HepG2 (cell line): ENCODE measurements at regions not wholly inside any gene's neighbourhood (a gene's known extent, or its start where the extent isn't known, plus 50 kb on each side); places are given as distances from the start of the nearest gene placed in this dataset.

Experiments used
- ATAC-seq: fragments of 200-7000 bp; cut with Tn5 transposase; 3 replicates; pipeline ENCODE4 v1.9.1; 2020; ENCODE audit warnings: mild to moderate bottlenecking, moderate library complexity
- BruUV-seq: library from RNA; stranded (reverse); fragments of 400-500 nt; replicated peaks from 2 replicates; lab custom pipeline; 2021; lab: Mats Ljungman, UMichigan
- CTCF ChIA-PET: fragments of 300-600 bp; formaldehyde crosslinking; extraction: SDS; loops from one replicate; lab custom pipeline; 2021; ENCODE audit warnings: low total read pairs, inconsistent platforms, low intra/inter-chr PET ratio; lab: Yijun Ruan, JAX
- POLR2A ChIA-PET: fragments of 350-600 bp; sonication (Branson Sonifier 250); formaldehyde crosslinking; loops from one replicate; lab custom pipeline; 2020; ENCODE audit warnings: antibody characterized with exemption, inconsistent platforms; lab: Yijun Ruan, JAX
- DNase-seq: peaks from one replicate; pipeline ENCODE4 v3.0.0-alpha.2; 2015; ENCODE audit warnings: low spot score
- FAIRE-seq: peaks from 3 replicates; lab custom pipeline; 2011; peaks lifted over from hg19 to GRCh38; lab: Jason Lieb, UNC
- H2AFZ ChIP-seq: one replicate; pipeline ENCODE4 v1.6.1; 2011; ENCODE audit warnings: low read length, inconsistent platforms
- H3K27ac ChIP-seq: fragments of 300-600 bp; 3 replicates; pipeline ENCODE4 v1.8.0; 2011; ENCODE audit warnings: mixed run types, mild to moderate bottlenecking, mixed read lengths, low read length, inconsistent platforms; ENCODE audit not compliant: insufficient read depth; ENCODE audit errors: extremely low read length
- H3K27me3 ChIP-seq, 2 experiments: fragments of 200-600 bp in 1 of 2; 2 replicates in 1 of 2; 3 replicates in 1 of 2; pipeline versions ENCODE4 v1.6.0 to v1.8.0; 2011; ENCODE audit warnings: low read length in 2 of 2, mild to moderate bottlenecking in 2 of 2, moderate library complexity in 2 of 2, inconsistent platforms in 1 of 2; ENCODE audit not compliant: insufficient read depth in 2 of 2, control insufficient read depth in 1 of 2
- H3K36me3 ChIP-seq, 2 experiments: fragments of 200-600 bp in 1 of 2; replicated peaks in 1 of 2; 2 replicates in 1 of 2; 3 replicates in 1 of 2; pipeline versions ENCODE4 v1.5.1 to v1.8.0; 2011; ENCODE audit warnings: low read length in 2 of 2, inconsistent platforms in 1 of 2; ENCODE audit not compliant: insufficient read depth in 2 of 2, control insufficient read depth in 1 of 2
- H3K4me1 ChIP-seq: 2 replicates; pipeline ENCODE4 v1.5.1; 2012; ENCODE audit warnings: low read length, inconsistent platforms; ENCODE audit not compliant: insufficient read depth
- H3K4me2 ChIP-seq: 2 replicates; pipeline ENCODE4 v1.6.0; 2011; ENCODE audit warnings: low read depth, low read length, inconsistent platforms
- H3K4me3 ChIP-seq, 3 experiments: fragments of 200-600 bp in 1 of 3; sonication (generic), shearing (Covaris generic) in 1 of 3; replicated peaks in 1 of 3; 2 replicates each; pipeline ENCODE4 v1.5.1; 2011 to 2016; ENCODE audit warnings: low read length in 3 of 3, inconsistent platforms in 2 of 3, low read depth in 2 of 3, mild to moderate bottlenecking in 2 of 3, control low read depth in 1 of 3, mixed read lengths in 1 of 3; ENCODE audit not compliant: insufficient read depth in 1 of 3
- H3K79me2 ChIP-seq: one replicate; pipeline ENCODE4 v1.6.1; 2011; ENCODE audit warnings: low read length, inconsistent platforms; ENCODE audit not compliant: insufficient read depth
- H3K9ac ChIP-seq: 2 replicates; pipeline ENCODE4 v1.6.0; 2011; ENCODE audit warnings: mild to moderate bottlenecking, low read depth, low read length, inconsistent platforms; ENCODE audit not compliant: insufficient read depth
- H3K9me3 ChIP-seq: 2 replicates; pipeline ENCODE4 v1.5.1; 2012; ENCODE audit warnings: mild to moderate bottlenecking, low read length
- H4K20me1 ChIP-seq: 2 replicates; pipeline ENCODE4 v1.6.0; 2011; ENCODE audit warnings: inconsistent platforms, mild to moderate bottlenecking, low read length, moderate library complexity; ENCODE audit not compliant: insufficient read depth
- ADNP ChIP-seq: sonication (generic); formaldehyde crosslinking; IDR thresholded peaks from 2 replicates; pipeline ENCODE4 v1.4.0; 2020; ENCODE audit warnings: missing genetic modification reagents
- CENPX ChIP-seq: sonication (generic); formaldehyde crosslinking; IDR thresholded peaks from 2 replicates; pipeline ENCODE4 v1.9.0; 2021; ENCODE audit warnings: mild to moderate bottlenecking, missing genetic modification reagents, moderate library complexity
- CHD2 ChIP-seq: IDR thresholded peaks from 2 replicates; pipeline ENCODE4 v1.6.1; 2011; ENCODE audit warnings: low read depth, low read length, improper control_type of control experiment
- DDIT3 ChIP-seq: sonication (generic); formaldehyde crosslinking; IDR thresholded peaks from 2 replicates; pipeline ENCODE4 v1.4.0; 2020; ENCODE audit warnings: mild to moderate bottlenecking, missing genetic modification reagents
- GPBP1L1 ChIP-seq: sonication (generic); formaldehyde crosslinking; IDR thresholded peaks from 2 replicates; pipeline ENCODE4 v1.5.0; 2020; ENCODE audit warnings: mild to moderate bottlenecking, missing genetic modification reagents
- HIVEP1 ChIP-seq: sonication (generic); formaldehyde crosslinking; IDR thresholded peaks from 2 replicates; pipeline ENCODE4 v1.4.0; 2020; ENCODE audit warnings: mild to moderate bottlenecking, missing genetic modification reagents
- HMG20B ChIP-seq: conservative IDR thresholded peaks from 2 replicates; pipeline ENCODE4 v1.6.1; 2016; ENCODE audit warnings: missing genetic modification reagents, missing compliant biosample characterization
- HNF4G ChIP-seq, 2 experiments: sonication (generic) in 1 of 2; formaldehyde crosslinking in 1 of 2; IDR thresholded peaks; 2 replicates each; pipeline versions ENCODE4 v1.4.0 to v1.6.1; 2011 to 2020; ENCODE audit warnings: borderline replicate concordance in 2 of 2, low read depth in 2 of 2, mild to moderate bottlenecking in 2 of 2, low read length in 1 of 2, missing genetic modification reagents in 1 of 2, moderate library complexity in 1 of 2
- ISX ChIP-seq: sonication (generic); formaldehyde crosslinking; conservative IDR thresholded peaks from 2 replicates; pipeline ENCODE4 v1.5.0; 2020; ENCODE audit warnings: missing genetic modification reagents
- KLF13 ChIP-seq: sonication (generic); formaldehyde crosslinking; IDR thresholded peaks from 2 replicates; pipeline ENCODE4 v1.4.0; 2020; ENCODE audit warnings: mild to moderate bottlenecking, missing genetic modification reagents
- KLF16 ChIP-seq, 2 experiments: sonication (generic) in 1 of 2; formaldehyde crosslinking in 1 of 2; IDR thresholded peaks; 2 replicates each; pipeline versions ENCODE4 v1.6.1 to v1.8.0; 2016 to 2023; ENCODE audit warnings: missing genetic modification reagents in 2 of 2, missing compliant biosample characterization in 1 of 2
- NR2F2 ChIP-seq: IDR thresholded peaks from 2 replicates; pipeline ENCODE4 v1.6.1; 2012; ENCODE audit warnings: low read depth, inconsistent platforms, borderline replicate concordance
- XBP1 ChIP-seq: sonication (generic); formaldehyde crosslinking; IDR thresholded peaks from 2 replicates; pipeline ENCODE4 v1.5.0; 2020; ENCODE audit warnings: missing genetic modification reagents
- ZBTB37 ChIP-seq: sonication (generic); formaldehyde crosslinking; IDR thresholded peaks from 2 replicates; pipeline ENCODE4 v1.4.0; 2020; ENCODE audit warnings: mild to moderate bottlenecking, missing genetic modification reagents
- ZBTB38 ChIP-seq: sonication (generic); formaldehyde crosslinking; IDR thresholded peaks from 2 replicates; pipeline ENCODE4 v1.5.1; 2020; ENCODE audit warnings: mild to moderate bottlenecking, missing genetic modification reagents
- ZFP62 ChIP-seq: sonication (generic); formaldehyde crosslinking; IDR thresholded peaks from 2 replicates; pipeline ENCODE4 v1.4.0; 2020; ENCODE audit warnings: missing genetic modification reagents
- ZNF124 ChIP-seq: sonication (generic); formaldehyde crosslinking; IDR thresholded peaks from 2 replicates; pipeline ENCODE4 v1.4.0; 2020; ENCODE audit warnings: missing genetic modification reagents
- ZNF605 ChIP-seq: sonication (generic); formaldehyde crosslinking; IDR thresholded peaks from 2 replicates; pipeline ENCODE4 v1.8.0; 2022; ENCODE audit warnings: mild to moderate bottlenecking, missing genetic modification reagents
- ZNF678 ChIP-seq: sonication (generic); formaldehyde crosslinking; IDR thresholded peaks from 2 replicates; pipeline ENCODE4 v1.4.0; 2020; ENCODE audit warnings: mild to moderate bottlenecking, missing genetic modification reagents
- WGBS: methylation state at CpG from one replicate; pipeline ENCODE4 v1.1.6; 2017; ENCODE audit warnings: low lambda C conversion rate; 5-methylcytosine and 5-hydroxymethylcytosine counted together
- in situ Hi-C: cut with HindIII; loops from 2 replicates; pipeline ENCODE4 v1.10.0; 2017; ENCODE audit warnings: low pct_unique_long_range_greater_than_20kb; ENCODE audit not compliant: extremely low pct_ligation_motif_present
- intact Hi-C: fragments of 100-400 bp; cut with micrococcal nuclease; formaldehyde crosslinking; loops from one replicate; pipeline ENCODE4 v1.10.0; 2022; ENCODE audit not compliant: unreplicated experiment

- no peak for TF ChIP-seq ZBTB37 (CRISPR knock-in tag)
- TF ChIP-seq CENPX (CRISPR knock-in tag) = no peak
- no peak for TF ChIP-seq HNF4G (IDR thresholded peaks at IDR 0.05; ENCODE audit: borderline replicate concordance, low read depth, low read length)
- TF ChIP-seq HNF4G (CRISPR knock-in tag; IDR thresholded peaks at IDR 0.05; ENCODE audit: borderline replicate concordance, low read depth) = no peak
- TF ChIP-seq XBP1 = no peak
- TF ChIP-seq ZBTB38 (CRISPR knock-in tag) = no peak
- TF ChIP-seq KLF13 (CRISPR knock-in tag) = no peak
- no peak for TF ChIP-seq DDIT3 (CRISPR knock-in tag)
- no peak for TF ChIP-seq GPBP1L1 (CRISPR knock-in tag)
These were observed 149.8 kb upstream of the DUSP10 start (continued) for GRCh38 chr1:221891708-221892107.

GRCh38 chr1:221888801-221889200 lies 146.9 kb upstream of the DUSP10 start:
- Histone ChIP-seq H3K27ac (no peak overlapping the region), H3K4me3 (no peak overlapping the region), H3K9me3 (no peaks in the 10 kb centered on the region), H3K79me2 (no peaks in the 10 kb centered on the region), H3K9ac (no peak overlapping the region), H3K4me2 (no peak overlapping the region), H3K27me3 (no peaks in the 10 kb centered on the region), H3K4me1 (no peaks in the 10 kb centered on the region), H2AFZ (no peak overlapping the region), H3K36me3 (no peaks in the 10 kb centered on the region), H4K20me1 (no peaks in the 10 kb centered on the region)
- POLR2A ChIA-PET = no interaction called here
- ATAC-seq (no peak), DNase-seq (no peak), FAIRE-seq (no peak)
- TF ChIP-seq CHD2 (no peak), ADNP (CRISPR knock-in tag) (no peak), HIVEP1 (CRISPR knock-in tag) (no peak), ZNF678 (CRISPR knock-in tag) (no peak), ZNF124 (no peak), ZNF605 (CRISPR knock-in tag) (no peak), NR2F2 (no peak), ISX (CRISPR knock-in tag) (no peak), HMG20B (no peak), KLF16 (CRISPR knock-in tag; IDR thresholded peaks at IDR 0.05) (no peak), ZFP62 (no peak)
- 18% methylated on average over 5 of the region's 5 CpGs for WGBS
- intact Hi-C loops = no loop called here
- CTCF ChIA-PET = no interaction called here
- in situ Hi-C loops = no loop called here
- BruUV-seq = no TSS peak
